IMR-90 (cell line): ENCODE measurements at regions not wholly inside any gene's neighbourhood (a gene's known extent, or its start where the extent isn't known, plus 50 kb on each side); places are given as distances from the start of the nearest gene placed in this dataset.

Experiments used
- BHLHE40 ChIP-seq: fragments of 150-350 bp; IDR thresholded peaks from 2 replicates; pipeline ENCODE4 v1.6.1; 2016; ENCODE audit warnings: mild to moderate bottlenecking, low read depth, low read length
- CHD1 ChIP-seq: IDR thresholded peaks from 2 replicates; pipeline ENCODE4 v1.6.1; 2012; ENCODE audit warnings: low read depth, low read length, improper control_type of control experiment
- ELK1 ChIP-seq: fragments of 150-350 bp; IDR thresholded peaks from 2 replicates; pipeline ENCODE4 v1.6.1; 2016; ENCODE audit warnings: low read depth, mild to moderate bottlenecking, low read length, moderate library complexity, borderline replicate concordance
- MAFK ChIP-seq: IDR thresholded peaks from 2 replicates; pipeline ENCODE4 v1.6.1; 2012; ENCODE audit warnings: low read depth, low read length, improper control_type of control experiment
- MXI1 ChIP-seq: IDR thresholded peaks from 2 replicates; pipeline ENCODE4 v1.6.1; 2012; ENCODE audit warnings: low read depth, mild to moderate bottlenecking, low read length, moderate library complexity, borderline replicate concordance
- NFE2L2 ChIP-seq: fragments of 150-350 bp; IDR thresholded peaks from 2 replicates; pipeline ENCODE4 v1.6.1; 2016; ENCODE audit warnings: low read depth, mild to moderate bottlenecking, low read length
- POLR2A ChIP-seq: IDR thresholded peaks from 2 replicates; pipeline ENCODE4 v1.6.1; 2012; ENCODE audit warnings: mild to moderate bottlenecking, low read depth, low read length
- RFX5 ChIP-seq: IDR thresholded peaks from 2 replicates; pipeline ENCODE4 v1.8.0; 2012; ENCODE audit warnings: low read depth, mild to moderate bottlenecking, low read length, moderate library complexity
- SMC3 ChIP-seq: fragments of 150-350 bp; IDR thresholded peaks from 2 replicates; pipeline ENCODE4 v1.6.1; 2016; ENCODE audit warnings: low read depth, mild to moderate bottlenecking, antibody characterized with exemption, low read length, moderate library complexity
- USF2 ChIP-seq: fragments of 150-350 bp; IDR thresholded peaks from 2 replicates; pipeline ENCODE4 v1.6.1; 2017; ENCODE audit warnings: mild to moderate bottlenecking, antibody characterized with exemption, low read length, low read depth
- TF ChIP-seq, protein P1 (sequence below): conservative IDR thresholded peaks from 2 replicates; pipeline ENCODE4 v1.5.1; 2012; ENCODE audit warnings: mild to moderate bottlenecking, low read depth, low read length, improper control_type of control experiment

DNA sequence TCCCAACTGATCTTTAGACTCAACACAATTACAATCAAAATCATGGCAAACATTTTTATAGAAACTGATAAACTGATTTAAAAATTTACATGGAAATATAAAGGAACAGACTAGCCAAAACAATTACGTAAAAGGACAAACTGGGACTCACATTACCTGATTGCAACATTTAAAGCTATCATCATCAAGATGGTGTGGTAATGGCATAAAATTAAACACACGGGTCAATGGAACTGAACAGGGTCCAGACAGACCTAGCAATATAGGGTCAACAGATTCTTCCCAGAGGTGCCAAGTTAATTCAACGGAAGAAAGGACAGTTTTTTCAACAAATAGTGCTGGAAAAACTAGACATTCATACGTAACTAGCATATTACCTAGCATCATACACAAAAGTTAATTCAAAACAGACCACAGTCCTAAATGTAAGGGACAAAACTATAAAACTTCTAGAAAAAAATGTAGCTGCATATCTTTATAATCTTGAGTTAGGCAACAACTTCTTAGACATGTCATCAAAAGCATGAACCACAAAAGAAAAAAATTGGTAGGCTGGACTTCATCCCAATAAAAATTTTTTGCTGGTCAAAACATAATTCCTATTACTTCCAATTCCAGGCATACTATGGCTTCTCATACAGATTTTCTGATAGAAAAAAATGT, 147.4 kb upstream of the BEND6 start:
- TF ChIP-seq POLR2A, result no peak
- TF ChIP-seq ELK1, result no peak
- TF ChIP-seq, protein P1, sequence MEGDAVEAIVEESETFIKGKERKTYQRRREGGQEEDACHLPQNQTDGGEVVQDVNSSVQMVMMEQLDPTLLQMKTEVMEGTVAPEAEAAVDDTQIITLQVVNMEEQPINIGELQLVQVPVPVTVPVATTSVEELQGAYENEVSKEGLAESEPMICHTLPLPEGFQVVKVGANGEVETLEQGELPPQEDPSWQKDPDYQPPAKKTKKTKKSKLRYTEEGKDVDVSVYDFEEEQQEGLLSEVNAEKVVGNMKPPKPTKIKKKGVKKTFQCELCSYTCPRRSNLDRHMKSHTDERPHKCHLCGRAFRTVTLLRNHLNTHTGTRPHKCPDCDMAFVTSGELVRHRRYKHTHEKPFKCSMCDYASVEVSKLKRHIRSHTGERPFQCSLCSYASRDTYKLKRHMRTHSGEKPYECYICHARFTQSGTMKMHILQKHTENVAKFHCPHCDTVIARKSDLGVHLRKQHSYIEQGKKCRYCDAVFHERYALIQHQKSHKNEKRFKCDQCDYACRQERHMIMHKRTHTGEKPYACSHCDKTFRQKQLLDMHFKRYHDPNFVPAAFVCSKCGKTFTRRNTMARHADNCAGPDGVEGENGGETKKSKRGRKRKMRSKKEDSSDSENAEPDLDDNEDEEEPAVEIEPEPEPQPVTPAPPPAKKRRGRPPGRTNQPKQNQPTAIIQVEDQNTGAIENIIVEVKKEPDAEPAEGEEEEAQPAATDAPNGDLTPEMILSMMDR, result no peak
- no peak for TF ChIP-seq USF2
- TF ChIP-seq NFE2L2, result no peak
- TF ChIP-seq CHD1, result no peak
- TF ChIP-seq MXI1, result no peak
- TF ChIP-seq RFX5, result no peak
- no peak for TF ChIP-seq BHLHE40
- no peak for TF ChIP-seq MAFK
- TF ChIP-seq SMC3, result no peak
